ENCODE measurements at regions not wholly inside any gene's neighbourhood (a gene's known extent, or its start where the extent isn't known, plus 50 kb on each side); places are given as distances from the start of the nearest gene placed in this dataset.

GRCh38 chr13:79226938-79227337 lies 179.1 kb downstream of the RBM26 start:
- TF ChIP-seq POLR2A (IDR thresholded peaks at IDR 0.05) (no peak), CTCF (IDR thresholded peaks at IDR 0.05) (no peak)
